ENCODE measurements at regions not wholly inside any gene's neighbourhood (a gene's known extent, or its start where the extent isn't known, plus 50 kb on each side); places are given as distances from the start of the nearest gene placed in this dataset.
"Not testable (repeated sequence)": the region's sequence is repeated elsewhere in the genome, so short reads cannot be mapped to it uniquely, and the experiment has no call there.

DNA sequence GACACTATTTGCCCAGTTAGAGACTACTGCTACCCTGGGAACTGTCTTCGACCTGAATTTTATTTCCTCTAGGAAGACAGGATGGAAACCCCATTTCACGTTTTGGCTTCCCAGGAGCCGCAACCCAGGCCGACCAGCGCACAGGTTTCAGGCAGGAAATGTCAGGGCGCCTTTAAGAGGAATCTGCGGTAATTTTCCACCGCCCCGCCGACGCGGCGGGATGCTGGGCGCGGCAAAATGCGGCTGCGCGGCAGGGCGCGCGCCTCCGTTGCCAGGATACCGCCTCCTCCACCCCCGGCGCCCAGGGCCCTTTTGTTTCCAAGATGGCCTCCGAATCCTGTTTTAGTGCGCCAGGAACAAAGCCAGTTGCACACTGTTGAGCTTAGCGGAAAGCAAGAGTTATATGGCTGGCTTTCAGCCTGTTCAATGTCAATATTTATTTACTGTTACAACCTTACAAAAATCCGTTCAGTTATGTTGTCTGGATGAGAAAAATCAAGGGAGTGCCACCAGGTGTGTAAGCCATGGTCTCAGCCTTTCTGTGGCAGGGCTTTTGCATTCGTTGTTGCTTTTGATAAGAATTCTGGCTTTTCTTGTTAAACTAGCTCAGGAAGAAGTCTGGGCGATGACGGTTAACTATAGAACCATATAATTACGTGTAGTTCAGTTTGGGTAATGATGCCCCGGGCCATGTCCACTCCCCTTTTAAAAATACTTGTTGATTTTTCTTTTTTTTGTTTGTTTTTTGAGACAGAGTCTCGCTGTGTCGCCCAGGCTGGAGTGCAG is 79.7 kb upstream of the CHD2 start:
- no peaks in the 10 kb centered on the region for H3K9me3 Mint-ChIP-seq (ENCODE audit: low read depth)
- no peaks in the 10 kb centered on the region for H3K36me3 Mint-ChIP-seq
- peak overlapping the region; percentile 89 for H3K4me3 Mint-ChIP-seq
- H3K4me1 Mint-ChIP-seq (ENCODE audit: low read depth), result peaks cover 61% of the 10 kb centered on the region
- no peaks in the 10 kb centered on the region for H3K27me3 Mint-ChIP-seq
- peak overlapping the region; percentile 87 for H3K27ac Mint-ChIP-seq

DNA sequence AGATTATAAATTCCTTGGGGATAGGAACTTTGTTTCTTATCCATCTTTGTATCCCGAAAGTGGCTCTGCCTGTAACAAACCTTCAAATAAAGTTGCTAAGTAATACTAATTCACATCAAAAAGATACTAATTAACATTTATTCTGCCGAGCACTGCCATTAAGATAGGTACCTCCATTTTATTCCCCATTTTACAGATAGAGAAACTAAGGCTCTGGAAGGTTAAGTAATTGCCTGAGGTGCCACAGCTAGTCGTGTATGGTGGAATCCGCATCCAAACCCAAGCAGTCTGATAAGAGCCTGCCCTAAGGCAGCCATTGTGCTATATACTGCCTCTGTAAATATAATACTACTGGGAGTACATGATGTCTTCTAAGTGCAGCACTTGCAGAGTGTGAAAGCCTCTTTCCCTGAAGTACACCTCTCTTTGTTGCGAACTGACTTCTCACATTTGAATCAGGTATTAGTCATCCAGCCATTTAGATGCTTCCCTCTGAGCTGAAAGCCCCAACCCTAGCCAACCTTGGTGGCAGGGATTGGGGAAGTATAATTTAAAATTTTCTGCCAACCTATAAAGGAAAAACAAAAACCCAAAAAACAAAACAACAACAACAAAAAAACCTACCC is 78.5 kb upstream of the CHD2 start:
- Mint-ChIP-seq H3K36me3 (no peaks in the 10 kb centered on the region), H3K4me3 (peak overlapping the region; percentile 60), H3K9me3 (ENCODE audit: low read depth) (no peaks in the 10 kb centered on the region), H3K4me1 (ENCODE audit: low read depth) (peaks cover 62% of the 10 kb centered on the region), H3K27ac (peak overlapping the region; percentile 87), H3K27me3 (no peaks in the 10 kb centered on the region)

DNA sequence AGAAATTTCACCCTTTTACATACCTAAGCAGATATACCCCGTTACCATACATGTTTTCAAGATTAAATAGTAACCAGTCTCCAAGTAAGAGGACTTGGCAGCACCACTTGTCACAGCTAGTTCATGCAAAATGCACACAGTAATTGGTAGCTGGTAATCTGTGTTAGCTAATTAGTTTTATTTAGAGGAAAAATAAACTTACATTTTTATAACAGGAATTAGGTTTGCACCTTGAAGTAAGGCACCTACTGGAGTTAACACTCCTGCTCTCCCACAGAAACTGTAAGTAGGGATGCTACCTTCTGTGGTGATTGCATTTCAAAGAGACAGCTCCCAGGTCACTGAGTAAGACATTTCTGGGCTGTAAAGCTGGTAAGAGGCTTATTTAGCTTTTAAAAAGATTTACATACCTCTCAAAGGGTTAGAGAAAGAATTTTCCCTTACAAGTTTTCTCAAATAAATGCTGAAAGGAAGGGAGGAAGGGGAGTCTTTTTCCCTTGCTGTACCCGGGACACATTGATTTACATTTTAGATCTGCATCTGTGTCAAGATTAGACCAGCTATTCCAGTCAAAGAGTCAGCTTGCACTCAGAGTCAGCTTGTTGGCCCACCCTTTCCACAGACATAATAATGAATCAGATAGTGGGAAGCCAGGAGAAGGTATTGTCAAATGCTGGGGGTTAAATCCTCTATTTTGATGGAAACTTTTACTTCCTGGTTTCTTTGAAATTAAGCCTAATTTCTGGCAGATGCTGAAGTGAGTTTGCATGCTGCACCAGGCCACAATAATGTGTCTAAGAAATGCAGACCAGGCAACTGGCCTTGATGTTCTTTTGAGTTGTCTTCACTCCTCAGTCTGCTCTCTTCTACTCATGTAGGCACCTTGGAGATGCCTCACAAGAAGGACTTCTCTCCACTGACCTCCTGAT is 77.6 kb upstream of the CHD2 start:
- no peaks in the 10 kb centered on the region for H3K27me3 Mint-ChIP-seq
- peak overlapping the region; percentile 87 for H3K27ac Mint-ChIP-seq
- H3K9me3 Mint-ChIP-seq (ENCODE audit: low read depth), result no peaks in the 10 kb centered on the region
- H3K36me3 Mint-ChIP-seq, result no peaks in the 10 kb centered on the region
- H3K4me3 Mint-ChIP-seq, result peak overlapping the region; percentile 60
- peaks cover 57% of the 10 kb centered on the region for H3K4me1 Mint-ChIP-seq (ENCODE audit: low read depth)

DNA sequence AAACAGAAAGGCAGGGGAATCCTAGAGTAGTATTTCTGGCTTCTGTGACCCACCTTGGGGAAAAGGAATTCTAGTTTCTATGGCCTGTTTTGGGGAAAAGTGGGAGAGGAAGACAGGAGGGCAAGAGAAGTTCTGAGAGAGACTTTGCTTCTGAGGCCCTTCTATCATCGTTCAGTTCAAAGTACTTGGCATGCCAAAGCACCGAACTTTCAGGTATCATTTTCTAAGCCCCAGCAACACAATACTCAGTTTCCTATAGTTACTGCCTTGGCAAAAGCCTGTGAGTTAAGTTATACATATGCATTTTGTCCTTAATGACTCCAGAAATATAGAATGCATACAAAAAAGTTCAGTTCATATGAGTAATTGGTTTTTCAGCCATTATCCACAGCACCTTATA is 74.1 kb upstream of the CHD2 start:
- H3K4me1 Mint-ChIP-seq (ENCODE audit: low read depth), result peaks cover 42% of the 10 kb centered on the region
- H3K27me3 Mint-ChIP-seq, result no peaks in the 10 kb centered on the region
- no peaks in the 10 kb centered on the region for H3K36me3 Mint-ChIP-seq
- H3K9me3 Mint-ChIP-seq (ENCODE audit: low read depth), result no peaks in the 10 kb centered on the region
- H3K4me3 Mint-ChIP-seq, result no peak overlapping the region
- no peak overlapping the region for H3K27ac Mint-ChIP-seq

DNA sequence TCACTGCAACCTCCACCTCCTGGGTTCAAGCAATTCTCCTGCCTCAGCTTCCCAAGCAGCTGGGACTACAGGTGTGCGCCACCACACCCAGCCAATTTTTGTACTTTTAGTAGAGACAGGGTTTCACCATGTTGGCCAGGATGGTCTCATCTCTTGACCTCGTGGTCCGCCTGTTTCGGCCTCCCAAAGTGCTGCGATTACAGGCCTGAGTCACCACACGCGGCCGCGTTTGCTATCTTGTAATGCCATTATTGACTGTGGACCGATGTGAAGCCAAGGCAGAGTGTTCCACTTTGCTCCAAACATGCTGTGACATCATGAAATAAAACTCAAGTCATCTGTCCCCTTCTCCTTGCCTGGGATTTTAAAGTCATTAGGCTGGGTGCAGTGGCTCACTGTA is 72.1 kb upstream of the CHD2 start:
- not testable (repeated sequence) for H3K27me3 Mint-ChIP-seq; H3K27ac Mint-ChIP-seq; H3K4me3 Mint-ChIP-seq; H3K36me3 Mint-ChIP-seq; H3K9me3 Mint-ChIP-seq (ENCODE audit: low read depth)
- H3K4me1 Mint-ChIP-seq (ENCODE audit: low read depth), result peaks cover 44% of the 10 kb centered on the region

DNA sequence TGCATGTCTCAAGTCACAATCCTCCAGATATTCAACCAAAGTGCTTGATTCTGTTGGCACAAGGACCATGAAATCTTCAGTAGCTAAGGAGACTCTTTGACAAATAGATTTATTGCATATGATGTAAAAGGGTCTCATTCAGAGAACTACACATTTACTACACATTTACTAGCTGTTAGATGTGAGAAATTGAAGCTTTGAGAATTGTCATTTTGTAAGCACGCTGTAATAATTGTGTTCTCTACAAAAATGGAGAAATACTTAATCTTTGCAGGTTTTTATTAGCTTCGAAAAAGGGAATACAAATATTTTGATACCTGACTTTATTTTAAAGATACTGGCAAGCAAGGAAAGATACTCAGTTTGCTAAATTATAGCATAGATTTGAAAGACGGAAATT is 70.2 kb upstream of the CHD2 start:
- H3K27ac Mint-ChIP-seq, result peak overlapping the region; percentile 97
- H3K27me3 Mint-ChIP-seq, result no peaks in the 10 kb centered on the region
- peaks cover 54% of the 10 kb centered on the region for H3K4me1 Mint-ChIP-seq (ENCODE audit: low read depth)
- no peaks in the 10 kb centered on the region for H3K9me3 Mint-ChIP-seq (ENCODE audit: low read depth)
- peak overlapping the region; percentile 27 for H3K4me3 Mint-ChIP-seq
- no peaks in the 10 kb centered on the region for H3K36me3 Mint-ChIP-seq

DNA sequence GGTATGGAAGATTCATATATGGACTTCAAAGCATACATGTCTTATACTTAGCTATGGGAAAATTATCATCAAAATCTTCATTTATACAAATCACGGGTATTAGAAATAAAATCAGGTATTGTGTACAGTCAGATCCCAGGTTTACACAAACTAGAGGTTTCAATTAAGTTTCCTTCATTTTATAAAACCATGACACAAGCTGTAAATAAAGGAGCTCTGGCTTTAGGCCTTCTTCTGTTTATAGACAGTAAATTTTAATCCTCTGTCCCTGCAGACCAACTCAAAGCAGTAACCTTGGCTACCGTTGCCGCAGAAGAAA is 68.8 kb upstream of the CHD2 start:
- Mint-ChIP-seq H3K9me3 (ENCODE audit: low read depth) (no peaks in the 10 kb centered on the region), H3K36me3 (no peaks in the 10 kb centered on the region), H3K27ac (peak overlapping the region; percentile 97), H3K27me3 (no peaks in the 10 kb centered on the region), H3K4me1 (ENCODE audit: low read depth) (peaks cover 54% of the 10 kb centered on the region), H3K4me3 (peak overlapping the region; percentile 79)

DNA sequence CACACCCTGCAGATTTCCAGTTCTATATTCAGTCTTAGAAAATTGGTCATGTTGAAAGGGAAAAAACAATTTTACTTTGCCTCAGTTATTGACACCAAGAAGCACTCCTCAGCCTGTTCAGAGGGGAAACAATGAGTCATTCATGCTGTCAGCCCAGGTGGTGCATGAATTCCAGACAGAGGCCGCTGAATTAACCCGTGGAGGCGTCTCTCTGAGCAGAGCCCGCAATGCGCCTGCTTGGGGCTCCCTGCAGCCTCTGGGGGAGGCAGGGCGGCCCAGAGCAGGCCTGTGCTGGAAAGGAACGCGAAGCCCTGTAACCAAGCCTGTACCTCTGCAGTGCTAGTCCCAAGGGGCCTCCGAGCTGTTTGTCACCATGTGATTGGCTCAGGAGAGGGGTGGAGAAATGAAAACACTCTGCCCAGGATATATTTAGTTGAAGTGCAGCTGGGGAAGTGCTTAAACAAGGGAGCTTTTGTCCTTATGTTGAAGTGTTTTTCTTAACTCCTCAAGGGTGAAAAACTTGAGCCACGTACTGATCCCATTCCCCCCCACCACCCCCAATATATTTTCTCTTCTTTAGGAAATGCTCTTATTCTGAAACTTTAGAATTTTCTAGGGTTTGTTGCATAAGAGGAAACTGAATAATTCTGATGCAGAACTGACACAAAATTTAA is 68.3 kb upstream of the CHD2 start:
- Mint-ChIP-seq H3K36me3 (no peaks in the 10 kb centered on the region), H3K9me3 (ENCODE audit: low read depth) (no peaks in the 10 kb centered on the region), H3K4me3 (peak overlapping the region; percentile 79), H3K4me1 (ENCODE audit: low read depth) (peaks cover 54% of the 10 kb centered on the region), H3K27ac (peak overlapping the region; percentile 97), H3K27me3 (no peaks in the 10 kb centered on the region)

DNA sequence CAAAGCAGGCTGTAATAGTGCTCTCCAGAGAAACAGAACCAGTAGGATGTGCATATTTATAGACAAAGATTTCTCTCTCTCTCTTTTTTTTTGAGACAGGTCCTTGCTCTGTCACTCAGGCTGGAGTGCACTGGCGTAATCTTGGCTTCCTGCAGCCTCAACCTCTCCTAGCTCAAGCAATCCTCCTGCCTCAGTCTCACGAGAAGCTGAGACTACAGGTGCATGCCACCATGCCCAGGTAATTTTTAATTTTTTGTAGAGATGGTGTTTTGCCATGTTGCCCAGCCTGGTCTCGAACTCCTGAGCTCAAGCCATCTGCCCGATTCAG is 67.1 kb upstream of the CHD2 start:
- Mint-ChIP-seq H3K27ac (peak overlapping the region; percentile 97), H3K27me3 (no peaks in the 10 kb centered on the region), H3K36me3 (no peaks in the 10 kb centered on the region), H3K4me1 (ENCODE audit: low read depth) (peaks cover 60% of the 10 kb centered on the region), H3K4me3 (peak overlapping the region; percentile 40), H3K9me3 (ENCODE audit: low read depth) (no peaks in the 10 kb centered on the region)

DNA sequence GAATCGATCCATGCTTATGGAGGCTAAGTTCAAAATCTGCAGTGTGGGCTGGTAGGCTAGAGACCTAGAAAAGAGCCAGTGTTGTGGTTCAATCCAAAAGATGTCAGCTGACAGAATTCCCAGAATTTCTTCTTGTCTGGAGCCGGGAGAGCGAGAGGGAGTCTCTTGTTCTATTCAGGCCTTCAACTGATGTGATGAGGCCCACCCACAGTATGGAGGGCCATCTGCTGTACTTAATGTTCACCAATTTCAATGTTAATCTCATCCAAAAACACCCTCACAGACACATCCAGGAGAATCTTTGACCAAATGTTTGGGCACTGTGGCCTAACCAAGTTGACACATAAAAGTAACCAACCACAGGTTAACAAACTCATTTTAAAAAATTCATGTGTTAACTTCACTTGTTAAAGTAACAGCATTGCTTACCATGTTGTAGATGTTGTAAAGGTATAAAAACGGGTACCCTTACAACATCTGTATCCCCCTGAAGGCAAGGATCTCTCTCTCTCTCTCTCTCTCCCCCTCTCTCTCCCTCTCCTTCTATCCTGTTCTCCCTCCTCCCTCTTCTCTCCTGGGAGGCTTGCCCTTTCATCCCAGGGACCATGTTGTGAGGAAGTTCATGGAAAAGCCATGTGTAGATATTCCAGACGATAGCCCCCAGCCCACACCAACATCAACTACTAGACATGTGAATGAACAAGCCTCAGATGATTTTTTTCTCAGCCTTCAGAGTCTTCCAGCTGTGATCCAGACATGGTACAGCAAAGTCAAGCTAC is 66.4 kb upstream of the CHD2 start:
- H3K4me3 Mint-ChIP-seq, result peak overlapping the region; percentile 58
- H3K4me1 Mint-ChIP-seq (ENCODE audit: low read depth), result peaks cover 66% of the 10 kb centered on the region
- H3K36me3 Mint-ChIP-seq, result no peaks in the 10 kb centered on the region

DNA sequence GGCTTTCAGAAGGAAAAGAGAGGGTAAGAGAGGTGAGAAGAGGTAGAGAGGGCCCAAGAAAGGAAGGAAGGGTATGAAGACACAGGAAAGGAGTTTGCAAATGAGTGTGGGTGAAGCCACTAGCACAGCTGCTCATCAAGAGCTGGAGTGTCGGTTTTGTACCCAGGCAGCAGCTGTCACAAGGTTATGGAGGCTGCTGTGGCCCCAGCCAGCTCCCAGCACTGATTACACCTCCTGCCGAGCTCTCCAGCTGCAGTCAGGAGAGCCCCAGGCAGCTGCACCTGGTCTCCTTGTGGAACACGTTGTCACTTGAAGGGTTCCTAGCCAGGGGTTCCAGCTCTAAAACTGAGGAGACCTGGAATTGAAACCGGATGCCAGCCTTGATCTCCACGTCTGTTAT is 60.4 kb upstream of the CHD2 start:
- Mint-ChIP-seq H3K27ac (peak overlapping the region; percentile 81), H3K4me1 (ENCODE audit: low read depth) (peaks cover 49% of the 10 kb centered on the region), H3K27me3 (no peaks in the 10 kb centered on the region), H3K36me3 (no peaks in the 10 kb centered on the region), H3K4me3 (peak overlapping the region; percentile 35), H3K9me3 (ENCODE audit: low read depth) (no peaks in the 10 kb centered on the region)

More for the DNA sequence above, 66.4 kb upstream of the CHD2 start:
- Mint-ChIP-seq H3K9me3 (ENCODE audit: low read depth) (no peaks in the 10 kb centered on the region), H3K27ac (peak overlapping the region; percentile 97), H3K27me3 (no peaks in the 10 kb centered on the region)

DNA sequence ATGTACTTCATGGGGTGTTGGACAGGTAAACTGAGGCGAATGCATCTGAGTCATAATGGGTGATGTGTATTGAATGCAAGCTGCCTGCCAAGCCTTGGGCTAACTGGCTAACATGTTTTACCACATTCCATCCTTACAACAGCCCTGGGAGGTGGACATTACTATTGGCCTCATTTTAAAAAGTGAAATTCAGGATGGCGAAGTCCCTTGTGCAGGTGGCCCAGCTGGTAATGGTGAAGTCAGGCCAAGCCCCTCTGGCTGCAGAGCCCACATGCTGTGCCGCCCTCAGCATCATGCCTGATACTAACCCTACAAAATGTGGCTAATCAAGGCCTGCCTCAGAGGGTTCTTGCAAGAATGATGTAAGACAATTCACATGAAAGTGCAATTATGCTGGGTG is 60.0 kb upstream of the CHD2 start:
- Mint-ChIP-seq H3K36me3 (no peaks in the 10 kb centered on the region), H3K9me3 (ENCODE audit: low read depth) (no peaks in the 10 kb centered on the region), H3K27me3 (no peaks in the 10 kb centered on the region), H3K27ac (peak overlapping the region; percentile 81), H3K4me1 (ENCODE audit: low read depth) (peaks cover 51% of the 10 kb centered on the region), H3K4me3 (no peak overlapping the region)

DNA sequence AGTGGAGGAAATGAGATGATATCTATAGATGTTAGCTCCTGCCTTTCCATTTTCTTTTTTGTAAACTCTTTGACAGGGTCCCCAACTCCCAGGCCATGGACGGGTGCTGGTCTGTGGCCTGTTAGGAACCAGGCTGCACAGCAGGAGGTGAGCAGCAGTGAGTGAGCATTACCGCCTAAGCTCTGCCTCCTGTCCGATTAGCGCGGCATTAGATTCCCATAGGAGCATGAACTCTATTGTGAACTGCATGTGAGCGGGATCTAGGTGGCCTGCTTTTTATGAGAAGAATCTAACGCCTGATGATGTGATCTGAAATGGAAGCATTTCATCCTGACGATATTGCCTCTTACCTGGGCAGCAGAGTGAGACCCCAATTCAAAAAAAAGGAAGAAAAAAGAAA is 56.8 kb upstream of the CHD2 start:
- peaks cover 70% of the 10 kb centered on the region for H3K4me1 Mint-ChIP-seq (ENCODE audit: low read depth)
- H3K4me3 Mint-ChIP-seq, result no peak overlapping the region
- H3K27ac Mint-ChIP-seq, result peak overlapping the region; percentile 98
- no peaks in the 10 kb centered on the region for H3K36me3 Mint-ChIP-seq
- H3K9me3 Mint-ChIP-seq (ENCODE audit: low read depth), result no peaks in the 10 kb centered on the region
- H3K27me3 Mint-ChIP-seq, result no peaks in the 10 kb centered on the region

DNA sequence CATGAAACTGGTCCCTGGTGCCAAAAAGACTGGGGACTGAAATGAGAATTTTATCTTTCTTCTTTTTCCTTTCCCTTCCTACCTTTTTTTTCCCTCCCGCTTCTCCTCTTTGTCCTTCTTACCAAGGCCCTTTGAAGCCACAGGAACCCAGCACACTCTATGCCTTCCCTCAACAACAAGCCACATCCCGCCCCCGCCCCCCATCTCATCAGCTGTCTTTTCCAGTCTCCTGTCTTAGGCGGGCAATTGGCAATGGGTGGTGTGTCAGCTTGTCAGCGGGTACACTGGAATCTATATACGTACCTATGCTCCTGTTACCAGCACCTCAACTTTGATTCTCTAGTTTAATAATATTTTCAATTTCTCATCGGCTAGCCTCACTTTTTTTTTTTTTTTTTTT is 56.3 kb upstream of the CHD2 start:
- H3K27me3 Mint-ChIP-seq, result no peaks in the 10 kb centered on the region
- no peaks in the 10 kb centered on the region for H3K9me3 Mint-ChIP-seq (ENCODE audit: low read depth)
- peak overlapping the region; percentile 64 for H3K4me3 Mint-ChIP-seq
- H3K4me1 Mint-ChIP-seq (ENCODE audit: low read depth), result peaks cover 71% of the 10 kb centered on the region
- no peaks in the 10 kb centered on the region for H3K36me3 Mint-ChIP-seq
- H3K27ac Mint-ChIP-seq, result peak overlapping the region; percentile 98
